Glutamatergic neuron (in vitro differentiated cells): ENCODE measurements at regions not wholly inside any gene's neighbourhood (a gene's known extent, or its start where the extent isn't known, plus 50 kb on each side); places are given as distances from the start of the nearest gene placed in this dataset.

Source experiments
- DNase-seq: peaks from one replicate; pipeline ENCODE4 v3.0.0; 2022
- H3K27ac Mint-ChIP-seq: one replicate; pipeline ENCODE4 v1.8.0; 2020; ENCODE audit warnings: mild to moderate bottlenecking, mixed read lengths, inconsistent platforms; ENCODE audit not compliant: unreplicated experiment
- H3K27me3 Mint-ChIP-seq: one replicate; pipeline ENCODE4 v1.8.0; 2020; ENCODE audit warnings: mild to moderate bottlenecking, moderate library complexity, mixed read lengths, inconsistent platforms; ENCODE audit not compliant: unreplicated experiment
- H3K36me3 Mint-ChIP-seq: one replicate; pipeline ENCODE4 v1.8.0; 2020; ENCODE audit warnings: mild to moderate bottlenecking, mixed read lengths, inconsistent platforms; ENCODE audit not compliant: unreplicated experiment
- H3K4me1 Mint-ChIP-seq: one replicate; pipeline ENCODE4 v1.8.0; 2020; ENCODE audit warnings: mild to moderate bottlenecking, low read depth, mixed read lengths, inconsistent platforms; ENCODE audit not compliant: unreplicated experiment
- H3K4me3 Mint-ChIP-seq: one replicate; pipeline ENCODE4 v1.8.0; 2020; ENCODE audit warnings: mild to moderate bottlenecking, mixed read lengths, inconsistent platforms; ENCODE audit not compliant: unreplicated experiment
- H3K9me3 Mint-ChIP-seq: one replicate; pipeline ENCODE4 v1.8.0; 2020; ENCODE audit warnings: mild to moderate bottlenecking, moderate library complexity, mixed read lengths, inconsistent platforms; ENCODE audit not compliant: unreplicated experiment
- TF ChIP-seq, protein P1 (sequence below): fragments of 200-600 bp; sonication (generic); IDR thresholded peaks from one replicate; pipeline ENCODE4 v1.5.0; 2021; ENCODE audit not compliant: partially characterized antibody, unreplicated experiment

DNA sequence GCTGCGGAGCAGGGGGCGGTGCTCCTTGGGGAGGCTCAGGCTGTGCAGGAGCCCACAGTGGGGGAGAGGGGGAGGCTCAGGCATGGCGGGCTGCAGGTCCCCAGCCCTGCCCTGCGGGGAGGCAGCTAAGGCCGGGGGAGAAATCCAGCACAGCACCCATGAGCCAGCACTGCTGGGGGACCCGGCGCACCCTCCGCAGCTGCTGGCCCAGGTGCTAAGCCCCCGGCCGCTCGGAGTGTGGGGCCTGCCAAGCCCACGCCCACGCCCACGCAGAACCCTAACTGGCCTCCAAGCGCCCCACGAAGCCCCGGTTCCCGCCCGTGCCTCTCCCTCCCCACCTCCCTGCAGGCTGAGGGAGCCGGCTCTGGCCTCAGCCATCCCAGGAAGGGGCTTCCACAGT, 145.6 kb upstream of the SEL1L start:
- peaks cover 76% of the 10 kb centered on the region for H3K4me1 Mint-ChIP-seq
- no peak overlapping the region for H3K4me3 Mint-ChIP-seq
- H3K27me3 Mint-ChIP-seq: peaks cover 13% of the 10 kb centered on the region
- DNase-seq: no peak
- peaks cover 20% of the 10 kb centered on the region for H3K9me3 Mint-ChIP-seq
- no peaks in the 10 kb centered on the region for H3K36me3 Mint-ChIP-seq
- TF ChIP-seq, protein P1, sequence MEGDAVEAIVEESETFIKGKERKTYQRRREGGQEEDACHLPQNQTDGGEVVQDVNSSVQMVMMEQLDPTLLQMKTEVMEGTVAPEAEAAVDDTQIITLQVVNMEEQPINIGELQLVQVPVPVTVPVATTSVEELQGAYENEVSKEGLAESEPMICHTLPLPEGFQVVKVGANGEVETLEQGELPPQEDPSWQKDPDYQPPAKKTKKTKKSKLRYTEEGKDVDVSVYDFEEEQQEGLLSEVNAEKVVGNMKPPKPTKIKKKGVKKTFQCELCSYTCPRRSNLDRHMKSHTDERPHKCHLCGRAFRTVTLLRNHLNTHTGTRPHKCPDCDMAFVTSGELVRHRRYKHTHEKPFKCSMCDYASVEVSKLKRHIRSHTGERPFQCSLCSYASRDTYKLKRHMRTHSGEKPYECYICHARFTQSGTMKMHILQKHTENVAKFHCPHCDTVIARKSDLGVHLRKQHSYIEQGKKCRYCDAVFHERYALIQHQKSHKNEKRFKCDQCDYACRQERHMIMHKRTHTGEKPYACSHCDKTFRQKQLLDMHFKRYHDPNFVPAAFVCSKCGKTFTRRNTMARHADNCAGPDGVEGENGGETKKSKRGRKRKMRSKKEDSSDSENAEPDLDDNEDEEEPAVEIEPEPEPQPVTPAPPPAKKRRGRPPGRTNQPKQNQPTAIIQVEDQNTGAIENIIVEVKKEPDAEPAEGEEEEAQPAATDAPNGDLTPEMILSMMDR: no peak
- H3K27ac Mint-ChIP-seq: peak overlapping the region; percentile 17

DNA sequence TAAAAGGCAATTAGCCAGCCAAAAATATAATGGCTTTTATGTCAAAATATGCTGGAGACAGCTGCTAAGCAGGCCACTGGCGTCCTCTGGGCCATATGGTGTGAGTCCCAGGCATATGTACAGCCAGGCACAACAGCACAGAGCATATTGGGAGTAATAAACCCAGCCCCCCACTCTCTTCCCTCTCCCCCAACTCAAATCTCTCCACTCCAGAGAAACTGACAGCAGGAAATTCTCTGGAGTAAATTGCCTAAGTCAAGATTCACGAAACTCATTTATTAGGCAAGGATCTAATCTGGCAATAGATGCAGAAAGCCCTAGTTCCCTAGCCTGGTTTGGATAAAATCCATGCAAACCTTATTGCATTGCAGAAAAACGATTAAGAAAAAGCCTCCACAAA, 147.9 kb upstream of the SEL1L start:
- Mint-ChIP-seq H3K27me3 (peaks cover 13% of the 10 kb centered on the region), H3K36me3 (no peaks in the 10 kb centered on the region), H3K9me3 (peaks cover 20% of the 10 kb centered on the region), H3K4me1 (peaks cover 63% of the 10 kb centered on the region), H3K27ac (peak overlapping the region; percentile 97), H3K4me3 (peak overlapping the region; percentile 74)
- TF ChIP-seq, protein P1: no peak
- peak; percentile 39 for DNase-seq

DNA sequence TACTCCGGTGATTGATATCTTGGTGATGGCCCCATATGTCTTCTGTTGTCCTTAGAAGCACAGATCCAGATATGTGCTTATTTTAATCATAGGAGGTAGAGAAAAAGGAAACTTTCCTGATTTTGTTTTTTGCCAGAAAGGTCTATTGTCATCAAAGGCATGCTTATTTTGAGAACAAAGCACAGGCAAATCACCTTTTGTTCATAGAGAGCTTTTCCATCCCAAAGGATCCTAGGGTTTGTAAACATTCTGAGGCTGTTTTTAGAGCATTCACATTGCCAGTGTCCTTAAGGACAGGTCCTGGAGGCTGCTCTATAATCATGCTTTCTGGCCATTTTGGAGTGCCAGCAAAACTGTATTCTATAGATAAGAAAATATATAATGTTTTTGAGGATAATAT, 148.5 kb upstream of the SEL1L start:
- peaks cover 20% of the 10 kb centered on the region for H3K9me3 Mint-ChIP-seq

GRCh38 chr14:81682701-81683100, 149.0 kb upstream of the SEL1L start:
- peaks cover 51% of the 10 kb centered on the region for H3K4me1 Mint-ChIP-seq

More for the DNA sequence above, 148.5 kb upstream of the SEL1L start:
- H3K4me3 Mint-ChIP-seq: peak overlapping the region; percentile 74
- no peak for DNase-seq
- H3K27me3 Mint-ChIP-seq: peaks cover 13% of the 10 kb centered on the region
- TF ChIP-seq, protein P1: no peak
- peak overlapping the region; percentile 97 for H3K27ac Mint-ChIP-seq
- H3K36me3 Mint-ChIP-seq: no peaks in the 10 kb centered on the region
- peaks cover 57% of the 10 kb centered on the region for H3K4me1 Mint-ChIP-seq

GRCh38 chr14:81684696-81685095, 151.0 kb upstream of the SEL1L start:
- TF ChIP-seq, protein P1: no peak
- H3K36me3 Mint-ChIP-seq: no peaks in the 10 kb centered on the region
- H3K27me3 Mint-ChIP-seq: peaks cover 12% of the 10 kb centered on the region
- H3K27ac Mint-ChIP-seq: peak overlapping the region; percentile 53
- no peak for DNase-seq
- H3K4me1 Mint-ChIP-seq: peaks cover 40% of the 10 kb centered on the region
- H3K9me3 Mint-ChIP-seq: peaks cover 17% of the 10 kb centered on the region
- no peak overlapping the region for H3K4me3 Mint-ChIP-seq

More at GRCh38 chr14:81682701-81683100, 149.0 kb upstream of the SEL1L start:
- Mint-ChIP-seq H3K4me3 (peak overlapping the region; percentile 71), H3K36me3 (no peaks in the 10 kb centered on the region), H3K27me3 (peaks cover 13% of the 10 kb centered on the region), H3K9me3 (peaks cover 20% of the 10 kb centered on the region), H3K27ac (peak overlapping the region; percentile 91)
- TF ChIP-seq, protein P1: no peak
- DNase-seq: peak; percentile 38
